ENCODE measurements at regions not wholly inside any gene's neighbourhood (a gene's known extent, or its start where the extent isn't known, plus 50 kb on each side); places are given as distances from the start of the nearest gene placed in this dataset.

DNA sequence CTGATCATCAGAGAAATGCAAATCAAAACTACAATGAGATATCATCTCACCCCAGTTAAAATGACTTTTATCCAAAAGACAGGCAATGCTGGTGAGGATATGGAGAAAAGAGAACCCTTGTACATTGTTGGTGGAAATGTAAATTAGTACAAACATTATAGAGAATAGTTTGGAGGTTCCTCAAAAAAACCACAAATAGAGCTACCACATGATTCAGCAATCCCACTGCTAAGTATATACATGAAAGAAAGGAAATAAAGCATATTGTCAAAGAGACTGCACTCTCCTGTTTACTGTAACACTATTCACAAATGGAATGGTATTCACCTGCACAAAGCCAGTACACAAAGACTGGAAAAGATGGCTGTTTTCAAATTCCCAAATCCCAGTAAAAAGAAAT lies 1233.7 kb downstream of the PCDH17 start:
- ATAC-seq: no peak
- TF ChIP-seq ZNF70 (CRISPR knock-in tag; IDR thresholded peaks at IDR 0.05) (no peak), BACH2 (CRISPR knock-in tag; IDR thresholded peaks at IDR 0.05; ENCODE audit: borderline replicate concordance) (no peak)

DNA sequence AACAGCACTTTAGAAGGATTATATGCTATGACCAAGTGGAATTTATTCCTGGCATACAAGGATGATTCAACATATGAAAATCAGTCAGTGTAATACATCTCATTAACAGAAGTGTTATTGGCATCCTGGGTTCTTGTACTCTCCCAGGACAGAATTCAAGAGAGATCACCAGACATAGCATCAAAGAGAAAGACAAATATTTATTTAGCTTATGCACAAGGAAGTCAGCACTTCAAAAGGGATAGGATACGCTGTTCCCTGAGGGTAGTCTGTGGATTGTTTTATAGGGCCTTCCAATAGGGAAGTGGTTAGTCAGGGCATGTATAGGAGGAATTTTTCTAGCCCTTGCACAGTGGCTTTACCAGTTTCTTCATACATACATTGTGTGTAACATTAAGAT lies 1238.0 kb downstream of the PCDH17 start:
- no peak for ATAC-seq
- TF ChIP-seq ISL1 (CRISPR knock-in tag; IDR thresholded peaks at IDR 0.05) (no peak), ZNF565 (CRISPR knock-in tag; conservative IDR thresholded peaks at IDR 0.05; ENCODE audit: low read depth) (no peak), RARB (CRISPR knock-in tag; IDR thresholded peaks at IDR 0.05) (no peak), ESRRG (CRISPR knock-in tag; IDR thresholded peaks at IDR 0.05) (no peak), ZFP30 (CRISPR knock-in tag; IDR thresholded peaks at IDR 0.05) (no peak), BACH2 (CRISPR knock-in tag; IDR thresholded peaks at IDR 0.05; ENCODE audit: borderline replicate concordance) (no peak), ZNF70 (CRISPR knock-in tag; IDR thresholded peaks at IDR 0.05) (no peak), ZNF8 (CRISPR knock-in tag; IDR thresholded peaks at IDR 0.05) (no peak), ZC3H10 (CRISPR knock-in tag; IDR thresholded peaks at IDR 0.05) (no peak), OSR1 (CRISPR knock-in tag; IDR thresholded peaks at IDR 0.05) (no peak), SNAI2 (CRISPR knock-in tag; IDR thresholded peaks at IDR 0.05) (no peak), TOX (CRISPR knock-in tag; IDR thresholded peaks at IDR 0.05; ENCODE audit: borderline replicate concordance) (no peak), ARNTL (CRISPR knock-in tag; IDR thresholded peaks at IDR 0.05; ENCODE audit: borderline replicate concordance, low read depth) (no peak)
- TF ChIP-seq, protein P1, sequence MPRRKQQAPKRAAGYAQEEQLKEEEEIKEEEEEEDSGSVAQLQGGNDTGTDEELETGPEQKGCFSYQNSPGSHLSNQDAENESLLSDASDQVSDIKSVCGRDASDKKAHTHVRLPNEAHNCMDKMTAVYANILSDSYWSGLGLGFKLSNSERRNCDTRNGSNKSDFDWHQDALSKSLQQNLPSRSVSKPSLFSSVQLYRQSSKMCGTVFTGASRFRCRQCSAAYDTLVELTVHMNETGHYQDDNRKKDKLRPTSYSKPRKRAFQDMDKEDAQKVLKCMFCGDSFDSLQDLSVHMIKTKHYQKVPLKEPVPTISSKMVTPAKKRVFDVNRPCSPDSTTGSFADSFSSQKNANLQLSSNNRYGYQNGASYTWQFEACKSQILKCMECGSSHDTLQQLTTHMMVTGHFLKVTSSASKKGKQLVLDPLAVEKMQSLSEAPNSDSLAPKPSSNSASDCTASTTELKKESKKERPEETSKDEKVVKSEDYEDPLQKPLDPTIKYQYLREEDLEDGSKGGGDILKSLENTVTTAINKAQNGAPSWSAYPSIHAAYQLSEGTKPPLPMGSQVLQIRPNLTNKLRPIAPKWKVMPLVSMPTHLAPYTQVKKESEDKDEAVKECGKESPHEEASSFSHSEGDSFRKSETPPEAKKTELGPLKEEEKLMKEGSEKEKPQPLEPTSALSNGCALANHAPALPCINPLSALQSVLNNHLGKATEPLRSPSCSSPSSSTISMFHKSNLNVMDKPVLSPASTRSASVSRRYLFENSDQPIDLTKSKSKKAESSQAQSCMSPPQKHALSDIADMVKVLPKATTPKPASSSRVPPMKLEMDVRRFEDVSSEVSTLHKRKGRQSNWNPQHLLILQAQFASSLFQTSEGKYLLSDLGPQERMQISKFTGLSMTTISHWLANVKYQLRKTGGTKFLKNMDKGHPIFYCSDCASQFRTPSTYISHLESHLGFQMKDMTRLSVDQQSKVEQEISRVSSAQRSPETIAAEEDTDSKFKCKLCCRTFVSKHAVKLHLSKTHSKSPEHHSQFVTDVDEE (CRISPR knock-in tag; IDR thresholded peaks at IDR 0.05): no peak
- TF ChIP-seq, protein P2, sequence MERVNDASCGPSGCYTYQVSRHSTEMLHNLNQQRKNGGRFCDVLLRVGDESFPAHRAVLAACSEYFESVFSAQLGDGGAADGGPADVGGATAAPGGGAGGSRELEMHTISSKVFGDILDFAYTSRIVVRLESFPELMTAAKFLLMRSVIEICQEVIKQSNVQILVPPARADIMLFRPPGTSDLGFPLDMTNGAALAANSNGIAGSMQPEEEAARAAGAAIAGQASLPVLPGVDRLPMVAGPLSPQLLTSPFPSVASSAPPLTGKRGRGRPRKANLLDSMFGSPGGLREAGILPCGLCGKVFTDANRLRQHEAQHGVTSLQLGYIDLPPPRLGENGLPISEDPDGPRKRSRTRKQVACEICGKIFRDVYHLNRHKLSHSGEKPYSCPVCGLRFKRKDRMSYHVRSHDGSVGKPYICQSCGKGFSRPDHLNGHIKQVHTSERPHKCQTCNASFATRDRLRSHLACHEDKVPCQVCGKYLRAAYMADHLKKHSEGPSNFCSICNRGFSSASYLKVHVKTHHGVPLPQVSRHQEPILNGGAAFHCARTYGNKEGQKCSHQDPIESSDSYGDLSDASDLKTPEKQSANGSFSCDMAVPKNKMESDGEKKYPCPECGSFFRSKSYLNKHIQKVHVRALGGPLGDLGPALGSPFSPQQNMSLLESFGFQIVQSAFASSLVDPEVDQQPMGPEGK (CRISPR knock-in tag; IDR thresholded peaks at IDR 0.05; ENCODE audit: borderline replicate concordance): no peak
- TF ChIP-seq, protein P3, sequence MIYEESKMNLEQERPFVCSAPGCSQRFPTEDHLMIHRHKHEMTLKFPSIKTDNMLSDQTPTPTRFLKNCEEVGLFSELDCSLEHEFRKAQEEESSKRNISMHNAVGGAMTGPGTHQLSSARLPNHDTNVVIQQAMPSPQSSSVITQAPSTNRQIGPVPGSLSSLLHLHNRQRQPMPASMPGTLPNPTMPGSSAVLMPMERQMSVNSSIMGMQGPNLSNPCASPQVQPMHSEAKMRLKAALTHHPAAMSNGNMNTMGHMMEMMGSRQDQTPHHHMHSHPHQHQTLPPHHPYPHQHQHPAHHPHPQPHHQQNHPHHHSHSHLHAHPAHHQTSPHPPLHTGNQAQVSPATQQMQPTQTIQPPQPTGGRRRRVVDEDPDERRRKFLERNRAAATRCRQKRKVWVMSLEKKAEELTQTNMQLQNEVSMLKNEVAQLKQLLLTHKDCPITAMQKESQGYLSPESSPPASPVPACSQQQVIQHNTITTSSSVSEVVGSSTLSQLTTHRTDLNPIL (CRISPR knock-in tag; IDR thresholded peaks at IDR 0.05; ENCODE audit: low read depth): no peak
- TF ChIP-seq, protein P4, sequence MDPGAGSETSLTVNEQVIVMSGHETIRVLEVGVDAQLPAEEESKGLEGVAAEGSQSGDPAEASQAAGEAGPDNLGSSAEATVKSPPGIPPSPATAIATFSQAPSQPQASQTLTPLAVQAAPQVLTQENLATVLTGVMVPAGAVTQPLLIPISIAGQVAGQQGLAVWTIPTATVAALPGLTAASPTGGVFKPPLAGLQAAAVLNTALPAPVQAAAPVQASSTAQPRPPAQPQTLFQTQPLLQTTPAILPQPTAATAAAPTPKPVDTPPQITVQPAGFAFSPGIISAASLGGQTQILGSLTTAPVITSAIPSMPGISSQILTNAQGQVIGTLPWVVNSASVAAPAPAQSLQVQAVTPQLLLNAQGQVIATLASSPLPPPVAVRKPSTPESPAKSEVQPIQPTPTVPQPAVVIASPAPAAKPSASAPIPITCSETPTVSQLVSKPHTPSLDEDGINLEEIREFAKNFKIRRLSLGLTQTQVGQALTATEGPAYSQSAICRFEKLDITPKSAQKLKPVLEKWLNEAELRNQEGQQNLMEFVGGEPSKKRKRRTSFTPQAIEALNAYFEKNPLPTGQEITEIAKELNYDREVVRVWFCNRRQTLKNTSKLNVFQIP (CRISPR knock-in tag; IDR thresholded peaks at IDR 0.05; ENCODE audit: borderline replicate concordance, low read depth): no peak
- TF ChIP-seq, protein P5, sequence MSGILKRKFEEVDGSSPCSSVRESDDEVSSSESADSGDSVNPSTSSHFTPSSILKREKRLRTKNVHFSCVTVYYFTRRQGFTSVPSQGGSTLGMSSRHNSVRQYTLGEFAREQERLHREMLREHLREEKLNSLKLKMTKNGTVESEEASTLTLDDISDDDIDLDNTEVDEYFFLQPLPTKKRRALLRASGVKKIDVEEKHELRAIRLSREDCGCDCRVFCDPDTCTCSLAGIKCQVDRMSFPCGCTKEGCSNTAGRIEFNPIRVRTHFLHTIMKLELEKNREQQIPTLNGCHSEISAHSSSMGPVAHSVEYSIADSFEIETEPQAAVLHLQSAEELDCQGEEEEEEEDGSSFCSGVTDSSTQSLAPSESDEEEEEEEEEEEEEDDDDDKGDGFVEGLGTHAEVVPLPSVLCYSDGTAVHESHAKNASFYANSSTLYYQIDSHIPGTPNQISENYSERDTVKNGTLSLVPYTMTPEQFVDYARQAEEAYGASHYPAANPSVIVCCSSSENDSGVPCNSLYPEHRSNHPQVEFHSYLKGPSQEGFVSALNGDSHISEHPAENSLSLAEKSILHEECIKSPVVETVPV (CRISPR knock-in tag; IDR thresholded peaks at IDR 0.05): no peak

DNA sequence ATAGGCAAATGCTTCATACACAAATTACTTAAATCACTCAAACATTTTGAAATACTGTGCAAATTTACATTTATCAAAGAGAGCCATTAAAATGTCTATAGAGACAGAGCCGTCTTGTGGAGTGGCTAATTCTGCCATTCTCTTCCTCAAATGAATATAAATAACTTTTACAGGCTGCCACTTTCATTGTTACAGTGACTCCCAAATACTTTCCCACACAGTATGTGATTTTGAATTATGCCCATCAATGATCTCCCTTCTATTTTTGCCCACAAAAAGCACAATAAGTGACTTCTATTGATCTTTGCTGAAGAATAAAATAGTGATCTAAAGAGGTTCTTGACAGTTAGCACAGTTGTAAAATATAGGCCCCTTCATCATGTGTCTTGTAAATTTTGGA lies 1244.9 kb downstream of the PCDH17 start:
- no peak for ATAC-seq
- TF ChIP-seq ZFP30 (CRISPR knock-in tag; IDR thresholded peaks at IDR 0.05): no peak
- TF ChIP-seq, protein P1 (CRISPR knock-in tag; IDR thresholded peaks at IDR 0.05): no peak
- TF ChIP-seq, protein P4 (CRISPR knock-in tag; IDR thresholded peaks at IDR 0.05; ENCODE audit: borderline replicate concordance, low read depth): no peak
- TF ChIP-seq ARNTL (CRISPR knock-in tag; IDR thresholded peaks at IDR 0.05; ENCODE audit: borderline replicate concordance, low read depth): no peak
- TF ChIP-seq, protein P5 (CRISPR knock-in tag; IDR thresholded peaks at IDR 0.05): no peak
- TF ChIP-seq ZNF565 (CRISPR knock-in tag; conservative IDR thresholded peaks at IDR 0.05; ENCODE audit: low read depth): no peak
- no peak for TF ChIP-seq TCF4 (CRISPR knock-in tag; IDR thresholded peaks at IDR 0.05; ENCODE audit: borderline replicate concordance)
- no peak for TF ChIP-seq PPARA (CRISPR knock-in tag; IDR thresholded peaks at IDR 0.05; ENCODE audit: borderline replicate concordance)
- no peak for TF ChIP-seq ZC3H10 (CRISPR knock-in tag; IDR thresholded peaks at IDR 0.05)
- no peak for TF ChIP-seq GLIS3 (CRISPR knock-in tag; IDR thresholded peaks at IDR 0.05)

Data from SK-N-SH treated with all-trans-retinoic acid at 6 μM for 48 hours (cell line).